Stimulated activated naive CD8-positive, alpha-beta T cell treated with anti-CD3 and anti-CD28 coated beads, Interleukin-15, Interleukin-2, amounts not matched to agents 100 U/mL and 50 U/mL, for 24 hours (primary cell): ENCODE measurements at regions not wholly inside any gene's neighbourhood (a gene's known extent, or its start where the extent isn't known, plus 50 kb on each side); places are given as distances from the start of the nearest gene placed in this dataset.
"Not testable (repeated sequence)": the region's sequence is repeated elsewhere in the genome, so short reads cannot be mapped to it uniquely, and the experiment has no call there.

ENCODE experiments used
- ATAC-seq: fragments of 150-1000 bp; cut with Tn5 transposase; one replicate; pipeline ENCODE4 v1.10.0; 2021
- DNase-seq: peaks from one replicate; pipeline ENCODE4 v3.0.0; 2021

DNA sequence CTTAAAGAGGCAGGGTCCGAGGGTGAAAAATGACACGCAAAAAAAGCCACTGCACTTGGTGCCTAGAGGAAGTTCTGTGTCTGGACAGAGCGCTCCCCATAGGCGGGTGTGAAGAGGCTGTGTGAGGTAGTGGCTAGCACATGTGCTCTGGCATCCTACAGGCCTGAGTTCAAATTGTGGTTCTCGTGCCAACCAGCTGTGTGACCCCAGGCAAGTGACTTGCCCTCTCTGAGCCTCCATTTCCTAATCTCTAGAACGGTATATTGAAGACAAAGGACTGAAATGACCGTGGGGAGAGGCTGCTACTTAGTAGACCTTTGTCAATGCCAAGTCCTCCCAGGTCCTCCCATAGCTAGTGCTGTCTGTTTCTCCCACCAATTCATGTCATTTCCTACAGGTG is 79.1 kb upstream of the MYL10 start:
- ATAC-seq (no peak), DNase-seq (no peak)

GRCh38 chr7:101712652-101713051 is 83.6 kb upstream of the MYL10 start:
- no peak for DNase-seq

GRCh38 chr7:101714097-101714496 is 85.0 kb upstream of the MYL10 start:
- DNase-seq (no peak), ATAC-seq (no peak)

More at GRCh38 chr7:101712652-101713051, 83.6 kb upstream of the MYL10 start:
- no peak for ATAC-seq

- DNase-seq (no peak), ATAC-seq (no peak)
These were observed 88.7 kb upstream of the MYL10 start for GRCh38 chr7:101717628-101718357.

DNA sequence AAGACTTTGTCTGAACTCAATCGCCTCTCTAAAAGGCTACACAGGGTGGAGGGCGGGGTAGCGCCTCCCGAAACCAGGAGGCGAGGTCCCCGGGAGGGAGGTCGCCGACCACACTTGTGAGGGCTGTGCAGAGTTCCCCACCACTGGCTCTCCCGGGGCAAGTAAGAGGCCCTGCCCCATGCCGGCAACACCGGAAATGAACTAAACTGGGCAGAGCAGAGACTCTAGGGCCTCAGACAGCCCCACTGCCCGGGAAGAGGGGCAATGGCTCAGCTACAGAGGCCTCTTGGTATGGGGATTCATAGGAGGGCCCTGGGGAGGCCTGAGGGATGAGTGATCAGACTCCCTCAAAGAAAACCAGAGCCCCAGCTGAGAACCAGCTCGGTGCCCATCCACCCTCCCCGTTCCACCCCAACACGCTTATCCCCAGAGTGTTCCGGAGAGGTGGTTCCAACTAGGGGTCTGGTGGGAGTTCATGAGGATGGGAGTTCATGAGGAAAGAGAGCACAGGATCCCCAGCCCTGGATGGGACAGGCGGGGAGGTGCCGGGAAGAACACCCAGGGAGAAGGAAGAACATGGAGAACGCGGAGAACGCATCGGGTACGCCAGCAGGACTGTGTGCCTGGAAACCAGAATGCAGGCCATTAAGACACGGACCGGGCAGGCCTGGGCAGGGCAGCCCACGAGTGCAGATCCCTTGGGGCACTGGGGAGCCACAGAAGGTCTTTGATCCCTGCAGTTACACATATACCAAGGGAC is 89.4 kb upstream of the MYL10 start:
- no peak for ATAC-seq
- no peak for DNase-seq

- DNase-seq (no peak), ATAC-seq (no peak)
These were observed 90.0 kb upstream of the MYL10 start for GRCh38 chr7:101719123-101719470.

DNA sequence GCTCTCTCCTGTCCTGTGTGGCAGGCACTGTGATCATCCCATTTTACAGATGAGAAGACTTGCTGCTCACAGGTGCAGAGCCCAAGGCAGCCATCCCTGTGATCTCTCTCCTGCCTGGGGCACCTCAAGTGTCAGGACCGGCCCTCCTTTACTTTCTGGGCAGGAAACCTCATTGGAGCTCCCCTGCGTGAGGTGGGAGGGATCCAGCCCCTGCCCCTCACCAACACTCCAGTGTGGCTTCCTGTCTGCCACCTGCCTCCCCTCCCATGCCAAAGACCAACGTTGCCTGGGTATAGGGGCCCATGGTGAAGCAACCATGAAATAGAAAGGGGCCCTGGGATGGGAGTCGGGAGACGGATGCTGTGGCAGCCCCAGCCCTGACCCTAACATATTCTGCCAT is 91.2 kb upstream of the MYL10 start:
- ATAC-seq, result no peak
- no peak for DNase-seq

- no peak for ATAC-seq
- no peak for DNase-seq
These were observed 93.2 kb upstream of the MYL10 start for GRCh38 chr7:101722247-101722646.

DNA sequence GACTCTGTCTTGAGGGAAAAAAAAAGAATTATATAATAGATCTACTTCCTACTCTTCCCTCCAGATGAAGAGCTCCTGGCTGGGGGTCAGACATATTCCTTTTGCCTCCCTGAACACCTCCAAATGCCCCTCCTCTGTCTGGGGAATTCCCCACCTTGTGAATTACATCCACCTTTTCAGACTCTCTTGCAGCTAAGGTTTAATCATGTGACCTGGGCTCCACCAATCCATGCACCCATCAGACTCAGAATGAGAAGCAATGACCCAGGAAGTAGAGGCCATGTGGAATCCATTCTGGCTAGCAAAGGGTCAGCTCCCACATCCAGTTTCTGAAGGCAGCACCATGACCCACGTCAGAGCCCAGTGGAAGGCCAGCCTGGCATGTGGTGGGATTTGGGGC is 93.6 kb upstream of the CUX1 start:
- DNase-seq (no peak), ATAC-seq (no peak)

DNA sequence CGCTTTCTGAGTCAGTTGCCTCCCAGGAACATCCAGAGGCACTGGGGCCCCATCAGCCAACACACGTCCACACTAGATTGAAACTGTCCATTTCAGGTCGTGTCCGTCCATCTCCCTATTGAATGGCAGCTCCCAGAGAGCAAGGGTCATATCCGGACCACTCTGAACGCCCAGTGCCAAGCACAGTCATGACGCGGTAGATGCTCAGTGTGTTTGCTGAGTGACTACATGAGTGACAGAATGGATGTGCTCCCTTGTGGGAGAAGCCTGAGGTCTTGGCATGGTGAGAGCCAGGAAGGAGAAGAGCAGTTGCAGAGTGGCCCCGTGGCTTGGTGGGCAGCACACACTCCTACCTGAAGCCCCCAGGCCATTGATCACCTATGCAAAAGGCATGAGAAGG is 92.5 kb upstream of the CUX1 start:
- ATAC-seq, result no peak
- no peak for DNase-seq

DNA sequence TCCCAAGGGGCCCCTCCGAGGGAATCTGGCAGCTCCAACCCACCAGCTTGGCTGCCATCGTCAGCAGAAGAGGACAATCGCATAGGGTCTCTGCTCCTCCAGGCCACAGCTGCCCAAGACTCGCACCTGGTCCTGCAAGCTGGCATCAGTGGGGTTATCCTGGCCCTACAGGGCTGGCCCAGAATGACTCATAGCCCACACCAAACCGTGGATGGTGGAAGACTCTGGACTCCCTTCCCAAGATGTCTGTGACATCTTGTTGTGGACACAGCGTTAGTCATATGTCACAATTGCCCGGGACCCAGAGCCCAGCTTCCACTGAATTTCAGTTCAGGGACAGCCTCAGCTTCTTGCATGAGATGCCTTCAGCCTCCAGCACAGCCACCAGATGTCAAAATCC is 91.5 kb upstream of the CUX1 start:
- DNase-seq, result no peak
- no peak for ATAC-seq

GRCh38 chr7:101727184-101727583 is 90.2 kb upstream of the CUX1 start:
- ATAC-seq (no peak), DNase-seq (no peak)

GRCh38 chr7:101728128-101728527 is 89.3 kb upstream of the CUX1 start:
- ATAC-seq, result no peak
- DNase-seq, result no peak

DNA sequence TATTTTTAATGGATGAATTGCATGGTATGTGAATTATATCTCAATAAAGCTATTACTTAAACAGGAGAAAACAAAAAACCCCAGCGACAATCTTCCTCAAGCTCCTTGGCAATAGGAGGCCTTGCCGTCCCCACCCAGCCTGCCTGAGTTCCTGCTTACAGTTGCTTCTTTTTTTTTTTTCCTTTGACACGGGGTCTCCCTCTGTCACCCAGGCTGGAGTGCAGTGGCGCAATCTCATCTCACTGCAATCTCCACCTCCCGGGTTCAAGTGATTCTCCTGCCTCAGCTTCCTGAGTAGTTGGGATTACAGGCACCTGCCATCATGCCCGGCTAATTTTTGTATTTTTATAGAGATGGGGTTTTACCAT is 88.6 kb upstream of the CUX1 start:
- not testable (repeated sequence) for DNase-seq, ATAC-seq

GRCh38 chr7:101729241-101729883 is 88.1 kb upstream of the CUX1 start:
- DNase-seq (no peak), ATAC-seq (no peak)

GRCh38 chr7:101731502-101732084 is 85.8 kb upstream of the CUX1 start:
- DNase-seq, result no peak
- no peak for ATAC-seq

DNA sequence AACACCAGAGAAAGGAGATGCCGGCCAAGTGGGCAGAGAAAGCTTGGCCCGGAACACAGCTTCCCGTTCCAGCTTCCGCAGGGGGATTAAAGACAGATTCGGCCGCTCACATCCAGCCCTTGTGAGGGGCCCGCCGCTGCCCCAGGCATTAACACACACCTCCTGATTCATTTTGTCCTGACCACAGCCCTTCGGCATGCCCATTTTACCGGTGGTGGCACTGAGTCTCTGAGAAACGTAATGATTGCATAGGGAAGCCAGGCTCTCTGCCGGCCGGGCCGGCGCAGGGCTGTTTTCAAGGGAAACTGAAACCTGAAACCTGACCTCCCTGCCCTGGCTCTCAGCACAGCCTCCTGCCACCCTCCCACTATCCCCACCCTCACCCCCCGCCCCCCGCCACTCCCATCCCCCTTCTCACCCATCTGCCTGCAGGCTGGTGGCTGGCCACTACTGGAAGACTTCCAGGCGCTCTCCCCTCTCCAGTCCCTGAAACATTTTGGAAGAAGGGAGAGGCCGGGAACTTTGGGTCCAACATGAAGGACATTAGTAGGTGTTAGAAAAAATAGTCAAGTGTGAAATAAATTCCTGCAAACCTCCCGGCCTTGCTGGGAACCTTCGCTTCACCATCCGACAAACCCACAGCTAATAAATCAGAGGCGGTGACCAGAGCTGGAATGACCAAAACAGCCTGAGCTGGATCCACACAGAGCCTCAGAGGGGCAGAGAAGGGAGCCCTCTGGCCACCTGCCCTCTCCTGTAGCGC is 83.5 kb upstream of the CUX1 start:
- no peak for ATAC-seq

GRCh38 chr7:101736084-101736483 is 81.3 kb upstream of the CUX1 start:
- DNase-seq (no peak), ATAC-seq (no peak)

More for the DNA sequence above, 83.5 kb upstream of the CUX1 start:
- DNase-seq, result no peak

DNA sequence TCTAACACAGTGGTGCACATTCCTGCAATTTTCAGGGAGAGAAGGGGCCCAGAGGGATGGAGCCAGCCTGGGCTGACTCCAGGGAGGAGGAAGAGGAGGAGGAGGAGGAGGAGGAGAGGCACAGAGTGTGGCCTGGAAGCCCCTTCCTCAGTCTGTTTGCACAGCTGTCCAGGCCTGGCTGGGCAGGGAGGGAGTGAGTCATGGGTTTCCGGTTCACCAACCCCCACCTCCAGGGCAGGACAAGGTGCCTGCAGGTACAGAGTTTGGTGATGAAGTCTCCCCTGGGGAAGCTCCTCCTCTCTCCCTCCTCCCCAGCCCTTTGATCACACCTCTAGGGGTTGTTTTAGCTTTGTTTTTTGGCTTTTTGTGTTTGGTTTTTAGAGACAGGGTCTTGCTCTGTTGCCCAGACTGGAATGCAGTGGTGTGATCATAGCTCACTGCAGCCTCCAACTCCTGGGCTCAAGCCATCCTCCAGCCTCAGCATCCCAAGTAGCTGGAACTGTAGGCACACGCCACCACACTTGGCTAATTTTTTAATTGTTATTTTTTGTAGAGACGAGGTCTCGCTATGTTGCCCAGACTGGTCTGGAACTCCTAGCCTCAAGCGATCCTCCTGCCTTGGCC is 77.5 kb upstream of the CUX1 start:
- DNase-seq (no peak), ATAC-seq (no peak)

GRCh38 chr7:101740981-101741725 is 76.3 kb upstream of the CUX1 start:
- ATAC-seq (no peak), DNase-seq (no peak)
